Activated CD4-positive, alpha-beta T cell treated with anti-CD3 and anti-CD28 coated beads, Interleukin-2, amount 10 ng/mL, durations not matched to agents 24 days and 14 days (primary cell): ENCODE measurements at regions not wholly inside any gene's neighbourhood (a gene's known extent, or its start where the extent isn't known, plus 50 kb on each side); places are given as distances from the start of the nearest gene placed in this dataset.

Experiments used
- DNase-seq: peaks from one replicate; pipeline ENCODE4 v3.0.0; 2022
- H3K27ac Mint-ChIP-seq: one replicate; pipeline ENCODE4 v1.8.0; 2022; ENCODE audit warnings: mild to moderate bottlenecking, mixed read lengths
- H3K27me3 Mint-ChIP-seq: one replicate; pipeline ENCODE4 v1.8.0; 2022; ENCODE audit warnings: mixed read lengths
- H3K36me3 Mint-ChIP-seq: one replicate; pipeline ENCODE4 v1.8.0; 2022; ENCODE audit warnings: low read depth, mild to moderate bottlenecking, mixed read lengths
- H3K4me1 Mint-ChIP-seq: one replicate; pipeline ENCODE4 v1.8.0; 2021; ENCODE audit warnings: mixed read lengths
- H3K4me3 Mint-ChIP-seq: one replicate; pipeline ENCODE4 v1.8.0; 2022; ENCODE audit warnings: mild to moderate bottlenecking, moderate library complexity, mixed read lengths
- H3K9me3 Mint-ChIP-seq: one replicate; pipeline ENCODE4 v1.8.0; 2021; ENCODE audit warnings: mixed read lengths
- intact Hi-C: fragments of 100-400 bp; cut with micrococcal nuclease; formaldehyde crosslinking; loops from one replicate; pipeline ENCODE4 v1.15.1; 2023

GRCh38 chr9:7980691-7981289 is 181.2 kb upstream of the DMAC1 start:
- Mint-ChIP-seq H3K36me3 (peaks cover 4% of the 10 kb centered on the region), H3K4me3 (peak overlapping the region; percentile 24), H3K27me3 (no peaks in the 10 kb centered on the region), H3K9me3 (peaks cover 4% of the 10 kb centered on the region), H3K4me1 (peaks cover 48% of the 10 kb centered on the region), H3K27ac (no peak overlapping the region)
- intact Hi-C loops: no loop called here
- peak; percentile 59 for DNase-seq

- Mint-ChIP-seq H3K27me3 (no peaks in the 10 kb centered on the region), H3K4me1 (peaks cover 51% of the 10 kb centered on the region), H3K27ac (no peak overlapping the region), H3K4me3 (no peak overlapping the region), H3K36me3 (peaks cover 4% of the 10 kb centered on the region), H3K9me3 (peaks cover 4% of the 10 kb centered on the region)
- no peak for DNase-seq
- intact Hi-C loops: no loop called here
These were observed 180.5 kb upstream of the DMAC1 start for GRCh38 chr9:7980041-7980440.

- H3K27ac Mint-ChIP-seq: no peak overlapping the region
- no peak overlapping the region for H3K4me3 Mint-ChIP-seq
- peaks cover 4% of the 10 kb centered on the region for H3K36me3 Mint-ChIP-seq
- no peak for DNase-seq
- intact Hi-C loops: loop anchor here (10.0 kb wide), 3 partner anchors 135 to 1085 kb away; no protein-coding TSS in a partner anchor
- H3K27me3 Mint-ChIP-seq: no peaks in the 10 kb centered on the region
- H3K4me1 Mint-ChIP-seq: peaks cover 56% of the 10 kb centered on the region
- peaks cover 4% of the 10 kb centered on the region for H3K9me3 Mint-ChIP-seq
These were observed 180.0 kb upstream of the DMAC1 start for GRCh38 chr9:7979611-7980010.

GRCh38 chr9:7977586-7977985 is 178.0 kb upstream of the DMAC1 start:
- H3K4me1 Mint-ChIP-seq: peaks cover 58% of the 10 kb centered on the region
- intact Hi-C loops: loop anchor here (2.0 to 10.0 kb wide), 5 partner anchors 137 to 1221 kb away; partner anchors contain the start of gene KDM4C
- peaks cover 2% of the 10 kb centered on the region for H3K36me3 Mint-ChIP-seq
- peak overlapping the region; percentile 3 for H3K4me3 Mint-ChIP-seq
- H3K27me3 Mint-ChIP-seq: no peaks in the 10 kb centered on the region
- peak; percentile 59 for DNase-seq
- no peaks in the 10 kb centered on the region for H3K9me3 Mint-ChIP-seq
- peak overlapping the region; percentile 30 for H3K27ac Mint-ChIP-seq

- DNase-seq: peak; percentile 62
- intact Hi-C loops: loop anchor here (1.0 to 10.0 kb wide), 7 partner anchors 42 to 1220 kb away; partner anchors contain the start of gene KDM4C
- peak overlapping the region; percentile 65 for H3K4me3 Mint-ChIP-seq
- H3K27me3 Mint-ChIP-seq: no peaks in the 10 kb centered on the region
- H3K27ac Mint-ChIP-seq: peak overlapping the region; percentile 81
- H3K36me3 Mint-ChIP-seq: peaks cover 2% of the 10 kb centered on the region
- peaks cover 55% of the 10 kb centered on the region for H3K4me1 Mint-ChIP-seq
- no peaks in the 10 kb centered on the region for H3K9me3 Mint-ChIP-seq
These were observed 177.3 kb upstream of the DMAC1 start for GRCh38 chr9:7976856-7977255.

- intact Hi-C loops: loop anchor here (1.0 to 10.0 kb wide), 7 partner anchors 41 to 1219 kb away; partner anchors contain the start of gene KDM4C
- Mint-ChIP-seq H3K36me3 (no peaks in the 10 kb centered on the region), H3K9me3 (peaks cover 3% of the 10 kb centered on the region), H3K4me1 (peaks cover 49% of the 10 kb centered on the region), H3K4me3 (peak overlapping the region; percentile 65), H3K27me3 (no peaks in the 10 kb centered on the region), H3K27ac (peak overlapping the region; percentile 81)
- peak; percentile 91 for DNase-seq
These were observed 176.7 kb upstream of the DMAC1 start for GRCh38 chr9:7976167-7976755.

- H3K4me3 Mint-ChIP-seq: no peak overlapping the region
- peak overlapping the region; percentile 58 for H3K27ac Mint-ChIP-seq
- H3K4me1 Mint-ChIP-seq: peaks cover 42% of the 10 kb centered on the region
- intact Hi-C loops: loop anchor here (10.0 kb wide), 3 partner anchors 139 to 1081 kb away; no protein-coding TSS in a partner anchor
- H3K27me3 Mint-ChIP-seq: no peaks in the 10 kb centered on the region
- H3K36me3 Mint-ChIP-seq: no peaks in the 10 kb centered on the region
- H3K9me3 Mint-ChIP-seq: peaks cover 4% of the 10 kb centered on the region
- peak; percentile 55 for DNase-seq
These were observed 175.8 kb upstream of the DMAC1 start for GRCh38 chr9:7975336-7975735.

GRCh38 chr9:7974335-7974960 is 174.9 kb upstream of the DMAC1 start:
- H3K27me3 Mint-ChIP-seq: no peaks in the 10 kb centered on the region
- peaks cover 39% of the 10 kb centered on the region for H3K4me1 Mint-ChIP-seq
- intact Hi-C loops: loop anchor here (1.0 to 10.0 kb wide), 4 partner anchors 140 to 1080 kb away; partner anchors contain the start of gene DMAC1
- DNase-seq: peak; percentile 71
- peak overlapping the region; percentile 38 for H3K4me3 Mint-ChIP-seq
- peak overlapping the region; percentile 58 for H3K27ac Mint-ChIP-seq
- no peaks in the 10 kb centered on the region for H3K36me3 Mint-ChIP-seq
- peaks cover 4% of the 10 kb centered on the region for H3K9me3 Mint-ChIP-seq

GRCh38 chr9:7973123-7973522 is 173.5 kb upstream of the DMAC1 start:
- intact Hi-C loops: loop anchor here (10.0 kb wide), 3 partner anchors 142 to 1078 kb away; no protein-coding TSS in a partner anchor
- no peak for DNase-seq
- Mint-ChIP-seq H3K27me3 (no peaks in the 10 kb centered on the region), H3K9me3 (peaks cover 9% of the 10 kb centered on the region), H3K4me3 (no peak overlapping the region), H3K36me3 (no peaks in the 10 kb centered on the region), H3K4me1 (peaks cover 34% of the 10 kb centered on the region), H3K27ac (no peak overlapping the region)

GRCh38 chr9:7970681-7971330 is 171.2 kb upstream of the DMAC1 start:
- H3K27me3 Mint-ChIP-seq: no peaks in the 10 kb centered on the region
- H3K36me3 Mint-ChIP-seq: no peaks in the 10 kb centered on the region

GRCh38 chr9:7968687-7969086 is 169.1 kb upstream of the DMAC1 start:
- no peak for DNase-seq
- H3K36me3 Mint-ChIP-seq: no peaks in the 10 kb centered on the region
- H3K4me1 Mint-ChIP-seq: peaks cover 11% of the 10 kb centered on the region
- intact Hi-C loops: no loop called here
- no peak overlapping the region for H3K4me3 Mint-ChIP-seq
- peaks cover 24% of the 10 kb centered on the region for H3K9me3 Mint-ChIP-seq
- no peak overlapping the region for H3K27ac Mint-ChIP-seq
- H3K27me3 Mint-ChIP-seq: peaks cover 1% of the 10 kb centered on the region

More at GRCh38 chr9:7970681-7971330, 171.2 kb upstream of the DMAC1 start:
- Mint-ChIP-seq H3K27ac (no peak overlapping the region), H3K4me1 (peaks cover 28% of the 10 kb centered on the region), H3K9me3 (peaks cover 19% of the 10 kb centered on the region), H3K4me3 (no peak overlapping the region)
- intact Hi-C loops: loop anchor here (10.0 kb wide), 3 partner anchors 144 to 1076 kb away; no protein-coding TSS in a partner anchor
- DNase-seq: peak; percentile 16

GRCh38 chr9:7967851-7968250 is 168.3 kb upstream of the DMAC1 start:
- Mint-ChIP-seq H3K4me3 (no peak overlapping the region), H3K27me3 (peaks cover 2% of the 10 kb centered on the region), H3K27ac (no peak overlapping the region), H3K4me1 (peaks cover 10% of the 10 kb centered on the region), H3K36me3 (no peaks in the 10 kb centered on the region), H3K9me3 (peaks cover 24% of the 10 kb centered on the region)
- intact Hi-C loops: no loop called here
- peak; percentile 29 for DNase-seq

GRCh38 chr9:7967093-7967827 is 167.7 kb upstream of the DMAC1 start:
- intact Hi-C loops: no loop called here
- H3K9me3 Mint-ChIP-seq: peaks cover 28% of the 10 kb centered on the region
- no peak overlapping the region for H3K4me3 Mint-ChIP-seq
- no peak overlapping the region for H3K27ac Mint-ChIP-seq
- DNase-seq: peak; percentile 60
- peaks cover 10% of the 10 kb centered on the region for H3K4me1 Mint-ChIP-seq
- no peaks in the 10 kb centered on the region for H3K36me3 Mint-ChIP-seq
- peaks cover 2% of the 10 kb centered on the region for H3K27me3 Mint-ChIP-seq
